ENCODE measurements at regions not wholly inside any gene's neighbourhood (a gene's known extent, or its start where the extent isn't known, plus 50 kb on each side); places are given as distances from the start of the nearest gene placed in this dataset.
"Not testable (repeated sequence)": the region's sequence is repeated elsewhere in the genome, so short reads cannot be mapped to it uniquely, and the experiment has no call there.

GRCh38 chr9:109653470-109653869, 126.5 kb upstream of the PALM2AKAP2 start:
- Mint-ChIP-seq H3K4me3 (no peak overlapping the region), H3K27ac (no peak overlapping the region), H3K4me1 (no peaks in the 10 kb centered on the region), H3K36me3 (no peaks in the 10 kb centered on the region), H3K27me3 (peaks cover 7% of the 10 kb centered on the region), H3K9me3 (peaks cover 9% of the 10 kb centered on the region)
- DNase-seq (ENCODE audit: low spot score in 2 of 2) (no peak), ATAC-seq (ENCODE audit: low read depth) (no peak)

DNA sequence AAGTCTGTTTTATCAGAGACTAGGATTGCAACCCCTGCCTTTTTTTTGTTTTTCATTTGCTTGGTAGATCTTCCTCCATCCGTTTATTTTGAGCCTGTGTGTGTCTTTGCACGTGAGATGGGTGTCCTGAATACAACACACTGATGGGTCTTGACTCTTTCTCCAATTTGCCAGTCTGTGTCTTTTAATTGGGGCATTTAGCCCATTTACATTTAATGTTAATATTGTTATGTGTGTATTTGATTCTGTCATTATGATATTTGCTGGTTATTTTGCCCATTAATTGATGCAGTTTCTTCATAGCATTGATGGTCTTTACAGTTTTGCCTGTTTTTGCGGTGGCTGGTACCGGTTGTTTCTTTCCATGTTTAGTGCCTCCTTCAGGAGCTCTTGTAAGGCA, 116.0 kb upstream of the PALM2AKAP2 start:
- not testable (repeated sequence) for H3K4me3 Mint-ChIP-seq; H3K27ac Mint-ChIP-seq; ATAC-seq (ENCODE audit: low read depth); H3K27me3 Mint-ChIP-seq; DNase-seq (ENCODE audit: low spot score in 2 of 2); H3K4me1 Mint-ChIP-seq; H3K36me3 Mint-ChIP-seq
- H3K9me3 Mint-ChIP-seq, result peaks cover 17% of the 10 kb centered on the region

DNA sequence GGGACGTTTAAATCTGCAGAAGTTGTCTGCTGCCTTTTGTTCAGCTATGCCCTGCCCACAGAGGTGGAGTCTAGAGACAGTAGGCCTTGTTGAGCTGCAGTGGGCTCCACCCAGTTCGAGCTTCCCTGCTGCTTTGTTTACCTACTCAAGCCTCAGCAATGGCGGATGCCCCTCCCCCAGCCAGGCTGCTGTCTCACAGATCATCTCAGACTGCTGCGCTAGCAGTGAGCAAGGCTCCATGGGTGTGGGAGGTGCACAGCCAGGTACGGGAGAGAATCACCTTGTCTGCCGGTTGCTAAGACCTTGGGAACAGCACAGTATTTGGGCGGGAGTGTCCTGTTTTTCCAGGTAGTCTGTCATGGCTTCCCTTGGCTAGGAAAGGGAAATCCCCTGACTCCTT, 114.3 kb upstream of the PALM2AKAP2 start:
- H3K27ac Mint-ChIP-seq; H3K4me1 Mint-ChIP-seq; ATAC-seq (ENCODE audit: low read depth): not testable (repeated sequence)

GRCh38 chr9:109681301-109681700, 98.7 kb upstream of the PALM2AKAP2 start:
- Mint-ChIP-seq H3K9me3 (peaks cover 2% of the 10 kb centered on the region), H3K27me3 (peaks cover 8% of the 10 kb centered on the region), H3K4me3 (no peak overlapping the region), H3K36me3 (no peaks in the 10 kb centered on the region), H3K4me1 (no peaks in the 10 kb centered on the region), H3K27ac (no peak overlapping the region)
- DNase-seq (ENCODE audit: low spot score in 2 of 2), result no peak
- no peak for ATAC-seq (ENCODE audit: low read depth)

More for the DNA sequence above, 114.3 kb upstream of the PALM2AKAP2 start:
- not testable (repeated sequence) for H3K36me3 Mint-ChIP-seq; DNase-seq (ENCODE audit: low spot score in 2 of 2); H3K27me3 Mint-ChIP-seq; H3K4me3 Mint-ChIP-seq
- H3K9me3 Mint-ChIP-seq, result peaks cover 17% of the 10 kb centered on the region

DNA sequence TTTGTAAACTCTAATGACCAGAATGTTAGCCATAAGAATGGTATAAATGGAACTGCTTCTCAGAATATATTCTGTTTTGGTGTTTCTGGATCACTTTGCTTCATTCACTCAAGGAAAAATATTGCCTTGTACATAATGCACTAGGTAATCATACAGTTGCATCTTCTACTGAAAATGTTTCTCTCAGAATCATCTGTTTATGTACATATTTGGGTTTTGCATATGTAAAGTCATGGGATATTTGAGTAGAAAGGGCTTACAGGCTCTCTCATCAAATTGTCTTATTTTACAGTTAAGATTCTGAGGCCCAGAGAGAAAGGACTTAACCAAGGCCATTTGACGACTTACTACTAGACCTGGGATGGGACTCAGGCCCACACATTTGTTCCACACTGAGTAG, 97.8 kb upstream of the PALM2AKAP2 start:
- peaks cover 2% of the 10 kb centered on the region for H3K9me3 Mint-ChIP-seq
- no peak for ATAC-seq (ENCODE audit: low read depth)

DNA sequence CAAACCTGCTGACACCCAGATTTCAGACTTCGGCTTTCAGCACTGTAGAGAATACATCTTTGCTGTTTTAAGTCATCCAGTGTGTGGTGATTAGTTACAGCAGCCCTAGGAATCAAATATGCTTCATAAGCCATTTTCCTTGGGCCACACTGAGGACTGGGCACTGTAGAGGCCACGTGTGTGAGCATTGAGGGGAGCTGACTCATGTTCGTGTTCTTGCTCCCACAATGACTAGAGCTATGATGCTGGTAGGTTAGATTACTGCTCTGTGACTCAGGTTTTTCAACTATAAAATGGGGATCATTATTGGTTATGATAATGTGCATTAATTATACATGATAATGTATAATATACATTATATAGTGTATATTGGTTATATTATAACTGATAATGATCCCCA, 96.5 kb upstream of the PALM2AKAP2 start:
- Mint-ChIP-seq H3K36me3 (no peaks in the 10 kb centered on the region), H3K27me3 (peaks cover 4% of the 10 kb centered on the region), H3K9me3 (peaks cover 2% of the 10 kb centered on the region), H3K27ac (no peak overlapping the region), H3K4me1 (no peaks in the 10 kb centered on the region), H3K4me3 (no peak overlapping the region)
- ATAC-seq (ENCODE audit: low read depth) (no peak), DNase-seq (ENCODE audit: low spot score in 2 of 2) (no peak)

More for the DNA sequence above, 97.8 kb upstream of the PALM2AKAP2 start:
- H3K4me3 Mint-ChIP-seq, result no peak overlapping the region
- peaks cover 4% of the 10 kb centered on the region for H3K27me3 Mint-ChIP-seq
- H3K36me3 Mint-ChIP-seq, result no peaks in the 10 kb centered on the region
- H3K27ac Mint-ChIP-seq, result no peak overlapping the region
- no peak for DNase-seq (ENCODE audit: low spot score in 2 of 2)
- H3K4me1 Mint-ChIP-seq, result no peaks in the 10 kb centered on the region

- Mint-ChIP-seq H3K27ac (no peak overlapping the region), H3K9me3 (peaks cover 2% of the 10 kb centered on the region), H3K27me3 (peaks cover 1% of the 10 kb centered on the region), H3K36me3 (no peaks in the 10 kb centered on the region), H3K4me1 (no peaks in the 10 kb centered on the region), H3K4me3 (no peak overlapping the region)
- ATAC-seq (ENCODE audit: low read depth), result no peak
- no peak for DNase-seq (ENCODE audit: low spot score in 2 of 2)
Observed at GRCh38 chr9:109689701-109690100, 90.3 kb upstream of the PALM2AKAP2 start.

DNA sequence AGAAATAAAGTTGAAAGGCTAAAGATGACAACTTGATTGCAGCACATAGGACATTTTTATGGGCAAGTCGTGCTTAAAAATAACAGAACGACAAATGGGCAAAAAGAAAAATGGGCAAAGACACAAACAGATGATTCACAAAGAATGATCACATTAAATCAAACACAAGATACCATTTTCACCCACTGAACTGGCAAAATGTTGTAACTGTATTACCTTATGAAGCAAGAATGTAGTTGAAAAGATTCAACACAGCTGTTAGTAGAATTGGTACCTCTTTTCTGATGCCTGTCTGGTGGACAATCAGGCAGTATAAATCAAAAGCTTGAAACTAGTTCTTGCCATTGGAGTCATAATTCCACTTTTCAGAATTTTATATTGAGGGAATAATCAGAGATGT, 81.0 kb upstream of the PALM2AKAP2 start:
- H3K36me3 Mint-ChIP-seq, result no peaks in the 10 kb centered on the region
- H3K4me1 Mint-ChIP-seq, result no peaks in the 10 kb centered on the region
- DNase-seq (ENCODE audit: low spot score in 2 of 2) (no peak), ATAC-seq (ENCODE audit: low read depth) (no peak)
- H3K4me3 Mint-ChIP-seq, result no peak overlapping the region
- no peak overlapping the region for H3K27ac Mint-ChIP-seq
- H3K9me3 Mint-ChIP-seq, result no peaks in the 10 kb centered on the region
- no peaks in the 10 kb centered on the region for H3K27me3 Mint-ChIP-seq

- DNase-seq (ENCODE audit: low spot score in 2 of 2) (no peak), ATAC-seq (ENCODE audit: low read depth) (no peak)
- no peak overlapping the region for H3K4me3 Mint-ChIP-seq
- H3K27me3 Mint-ChIP-seq, result peaks cover 12% of the 10 kb centered on the region
- no peaks in the 10 kb centered on the region for H3K9me3 Mint-ChIP-seq
- no peaks in the 10 kb centered on the region for H3K4me1 Mint-ChIP-seq
- no peak overlapping the region for H3K27ac Mint-ChIP-seq
- H3K36me3 Mint-ChIP-seq, result no peaks in the 10 kb centered on the region
Observed at GRCh38 chr9:109704546-109704945, 75.5 kb upstream of the PALM2AKAP2 start.

- Mint-ChIP-seq H3K9me3 (no peaks in the 10 kb centered on the region), H3K4me1 (no peaks in the 10 kb centered on the region), H3K36me3 (no peaks in the 10 kb centered on the region), H3K27me3 (peaks cover 15% of the 10 kb centered on the region), H3K27ac (no peak overlapping the region), H3K4me3 (no peak overlapping the region)
- ATAC-seq (ENCODE audit: low read depth) (no peak), DNase-seq (ENCODE audit: low spot score in 2 of 2) (no peak)
Observed at GRCh38 chr9:109705515-109705914, 74.5 kb upstream of the PALM2AKAP2 start.

GRCh38 chr9:109707355-109707754, 72.6 kb upstream of the PALM2AKAP2 start:
- Mint-ChIP-seq H3K9me3 (no peaks in the 10 kb centered on the region), H3K4me1 (no peaks in the 10 kb centered on the region), H3K27me3 (peaks cover 17% of the 10 kb centered on the region), H3K27ac (no peak overlapping the region), H3K36me3 (no peaks in the 10 kb centered on the region), H3K4me3 (no peak overlapping the region)
- no peak for DNase-seq (ENCODE audit: low spot score in 2 of 2)
- ATAC-seq (ENCODE audit: low read depth), result no peak

DNA sequence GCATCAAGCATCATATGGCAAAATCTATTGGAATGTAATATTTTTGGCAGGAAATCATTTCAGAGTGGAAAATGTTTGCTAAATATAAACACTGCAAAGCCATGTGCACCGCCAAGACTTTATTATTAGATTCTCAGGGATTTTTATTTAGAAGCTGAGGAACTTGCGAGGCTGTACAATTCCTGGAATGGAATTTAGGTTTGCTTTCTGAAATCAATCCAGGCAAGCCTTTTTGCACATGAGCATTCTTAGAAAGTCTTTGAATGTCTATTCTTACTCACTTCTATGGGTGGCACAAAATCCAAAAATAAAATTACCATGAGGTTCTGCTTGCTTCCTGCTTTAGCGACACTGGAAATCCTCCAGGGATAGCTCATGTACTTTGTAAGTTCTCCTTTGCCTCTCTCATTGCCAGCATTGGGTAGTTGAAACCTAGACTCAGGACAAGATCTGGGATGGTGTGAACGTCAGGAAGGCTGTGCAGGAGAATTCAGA, 71.5 kb upstream of the PALM2AKAP2 start:
- peaks cover 17% of the 10 kb centered on the region for H3K27me3 Mint-ChIP-seq
- H3K4me1 Mint-ChIP-seq, result no peaks in the 10 kb centered on the region
- ATAC-seq (ENCODE audit: low read depth) (no peak), DNase-seq (ENCODE audit: low spot score in 2 of 2) (no peak)
- H3K4me3 Mint-ChIP-seq, result no peak overlapping the region
- no peaks in the 10 kb centered on the region for H3K9me3 Mint-ChIP-seq
- no peak overlapping the region for H3K27ac Mint-ChIP-seq
- no peaks in the 10 kb centered on the region for H3K36me3 Mint-ChIP-seq

DNA sequence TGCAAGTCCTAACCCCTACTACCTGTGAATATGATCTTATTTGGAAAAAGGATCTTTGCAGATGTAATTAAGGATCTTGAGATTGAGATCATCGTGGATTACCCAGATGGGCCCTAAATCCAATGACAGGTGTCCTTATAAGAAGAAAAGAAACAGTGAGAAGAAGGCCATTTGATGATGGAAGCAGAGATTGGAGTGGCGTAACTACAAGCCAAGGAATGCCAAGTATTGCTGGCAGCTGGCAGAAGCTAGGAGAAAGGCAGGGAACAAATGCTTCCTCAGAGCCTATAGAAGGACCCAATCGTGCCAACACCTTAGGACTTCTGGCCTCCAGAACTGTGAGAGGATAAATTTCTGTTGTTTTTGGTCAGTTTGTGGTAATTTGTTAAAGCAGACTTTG, 70.1 kb upstream of the PALM2AKAP2 start:
- Mint-ChIP-seq H3K36me3 (no peaks in the 10 kb centered on the region), H3K27ac (no peak overlapping the region), H3K9me3 (no peaks in the 10 kb centered on the region), H3K4me3 (no peak overlapping the region), H3K27me3 (peaks cover 21% of the 10 kb centered on the region), H3K4me1 (no peaks in the 10 kb centered on the region)
- DNase-seq (ENCODE audit: low spot score in 2 of 2) (no peak), ATAC-seq (ENCODE audit: low read depth) (no peak)

- Mint-ChIP-seq H3K4me1 (no peaks in the 10 kb centered on the region), H3K27me3 (peaks cover 18% of the 10 kb centered on the region), H3K27ac (no peak overlapping the region), H3K36me3 (no peaks in the 10 kb centered on the region), H3K9me3 (no peaks in the 10 kb centered on the region), H3K4me3 (no peak overlapping the region)
- ATAC-seq (ENCODE audit: low read depth), result no peak
- no peak for DNase-seq (ENCODE audit: low spot score in 2 of 2)
Observed at GRCh38 chr9:109710830-109711229, 69.2 kb upstream of the PALM2AKAP2 start.

DNA sequence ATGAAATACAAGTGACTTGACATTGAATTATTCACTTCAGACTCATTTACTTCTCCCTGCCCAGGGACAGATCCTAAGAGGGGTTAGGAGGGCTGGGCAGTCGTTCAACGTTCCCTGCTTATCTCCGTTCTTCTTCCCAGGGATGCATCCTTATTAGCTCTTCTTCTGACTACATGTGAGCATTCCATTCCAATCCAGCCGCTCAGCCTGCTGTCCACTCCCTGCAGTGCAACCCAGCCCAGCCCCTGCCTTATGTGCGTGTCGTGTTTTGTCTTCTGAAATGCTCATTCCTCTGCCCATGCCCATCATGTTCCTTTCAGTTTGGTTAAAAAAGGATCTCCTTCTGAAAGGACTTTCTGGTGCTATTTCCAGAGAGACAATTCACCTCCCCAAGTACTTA, 64.7 kb upstream of the PALM2AKAP2 start:
- H3K4me1 Mint-ChIP-seq, result no peaks in the 10 kb centered on the region
- ATAC-seq (ENCODE audit: low read depth) (no peak), DNase-seq (ENCODE audit: low spot score in 2 of 2) (no peak)
- H3K27ac Mint-ChIP-seq, result no peak overlapping the region
- H3K27me3 Mint-ChIP-seq, result peaks cover 6% of the 10 kb centered on the region
- H3K9me3 Mint-ChIP-seq, result no peaks in the 10 kb centered on the region
- no peak overlapping the region for H3K4me3 Mint-ChIP-seq
- H3K36me3 Mint-ChIP-seq, result no peaks in the 10 kb centered on the region

Data from memory B cell (primary cell).